ENCODE measurements at regions not wholly inside any gene's neighbourhood (a gene's known extent, or its start where the extent isn't known, plus 50 kb on each side); places are given as distances from the start of the nearest gene placed in this dataset.

DNA sequence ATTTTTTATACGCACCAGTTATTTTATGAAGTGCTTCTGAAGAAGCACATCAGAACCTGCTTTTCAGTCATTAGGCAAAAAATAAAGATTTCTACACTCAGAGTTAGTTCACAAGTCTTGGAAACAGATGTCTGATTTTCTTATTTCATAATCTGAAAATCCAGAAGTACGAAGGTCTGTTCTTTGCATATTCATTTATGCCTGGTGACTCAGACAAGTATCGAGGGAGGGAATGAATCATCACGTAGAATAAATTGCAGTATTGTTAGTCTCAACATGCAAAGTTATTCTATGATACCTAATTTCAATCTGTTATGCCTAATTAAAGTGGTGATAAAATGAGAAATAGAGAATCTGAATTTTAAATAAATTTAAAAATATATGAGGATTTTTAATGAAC lies 113.6 kb upstream of the SEM1 start:
- TF ChIP-seq, protein P1, sequence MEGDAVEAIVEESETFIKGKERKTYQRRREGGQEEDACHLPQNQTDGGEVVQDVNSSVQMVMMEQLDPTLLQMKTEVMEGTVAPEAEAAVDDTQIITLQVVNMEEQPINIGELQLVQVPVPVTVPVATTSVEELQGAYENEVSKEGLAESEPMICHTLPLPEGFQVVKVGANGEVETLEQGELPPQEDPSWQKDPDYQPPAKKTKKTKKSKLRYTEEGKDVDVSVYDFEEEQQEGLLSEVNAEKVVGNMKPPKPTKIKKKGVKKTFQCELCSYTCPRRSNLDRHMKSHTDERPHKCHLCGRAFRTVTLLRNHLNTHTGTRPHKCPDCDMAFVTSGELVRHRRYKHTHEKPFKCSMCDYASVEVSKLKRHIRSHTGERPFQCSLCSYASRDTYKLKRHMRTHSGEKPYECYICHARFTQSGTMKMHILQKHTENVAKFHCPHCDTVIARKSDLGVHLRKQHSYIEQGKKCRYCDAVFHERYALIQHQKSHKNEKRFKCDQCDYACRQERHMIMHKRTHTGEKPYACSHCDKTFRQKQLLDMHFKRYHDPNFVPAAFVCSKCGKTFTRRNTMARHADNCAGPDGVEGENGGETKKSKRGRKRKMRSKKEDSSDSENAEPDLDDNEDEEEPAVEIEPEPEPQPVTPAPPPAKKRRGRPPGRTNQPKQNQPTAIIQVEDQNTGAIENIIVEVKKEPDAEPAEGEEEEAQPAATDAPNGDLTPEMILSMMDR (IDR thresholded peaks at IDR 0.05 in 2 of 3, conservative IDR thresholded peaks at IDR 0.05 in 1 of 3; ENCODE audit: borderline replicate concordance in 1 of 3, insufficient read depth in 1 of 3, low read depth in 2 of 3, low read length in 2 of 3), result no peak
- TF ChIP-seq POLR2AphosphoS5 (IDR thresholded peaks at IDR 0.05; ENCODE audit: low read depth, low read length), result no peak
- no peak for TF ChIP-seq CBX3 (IDR thresholded peaks at IDR 0.05; ENCODE audit: low read depth)
- TF ChIP-seq EZH2phosphoT487 (IDR thresholded peaks at IDR 0.05; ENCODE audit: borderline replicate concordance), result no peak
- no peak for TF ChIP-seq POLR2A (IDR thresholded peaks at IDR 0.05; ENCODE audit: borderline replicate concordance, extremely low read depth, insufficient read depth, insufficient read length)
- TF ChIP-seq EGR1 (IDR thresholded peaks at IDR 0.05; ENCODE audit: low read depth), result no peak
- TF ChIP-seq EZH2 (IDR thresholded peaks at IDR 0.05), result no peak
